Mammary epithelial cell (primary cell): ENCODE measurements at regions not wholly inside any gene's neighbourhood (a gene's known extent, or its start where the extent isn't known, plus 50 kb on each side); places are given as distances from the start of the nearest gene placed in this dataset.

Experiments used
- CTCF ChIP-seq, 2 donors: IDR thresholded peaks in 1 of 2; conservative IDR thresholded peaks in 1 of 2; 2 replicates each; pipeline ENCODE4 v1.5.1; 2011 to 2012; ENCODE audit warnings: inconsistent platforms in 2 of 2, low read length in 2 of 2, mild to moderate bottlenecking in 2 of 2, control low read depth in 1 of 2, low read depth in 1 of 2; ENCODE audit not compliant: insufficient read depth in 1 of 2; ENCODE audit errors: extremely low read depth in 1 of 2
- EZH2 ChIP-seq: IDR thresholded peaks from 2 replicates; pipeline ENCODE4 v1.6.1; 2012; ENCODE audit warnings: low read length, inconsistent platforms, borderline replicate concordance

- TF ChIP-seq CTCF (conservative IDR thresholded peaks at IDR 0.05 in 1 of 2, IDR thresholded peaks at IDR 0.05 in 1 of 2; ENCODE audit: extremely low read depth in 1 of 2, insufficient read depth in 1 of 2, low read depth in 1 of 2, low read length in 2 of 2) (no peak), EZH2 (no peak)
These were observed 207.8 kb downstream of the CXXC4 start for GRCh38 chr4:104286867-104287266.
